Stimulated activated CD4-positive, alpha-beta T cell treated with anti-CD3 and anti-CD28 coated beads, Interleukin-1b, Interleukin-23, amount 100 ng/mL, for 24 hours (primary cell): ENCODE measurements at regions not wholly inside any gene's neighbourhood (a gene's known extent, or its start where the extent isn't known, plus 50 kb on each side); places are given as distances from the start of the nearest gene placed in this dataset.
A peak's percentile ranks its signal among the peaks of the same experiment; 100 is the strongest.
"Not testable (repeated sequence)": the region's sequence is repeated elsewhere in the genome, so short reads cannot be mapped to it uniquely, and the experiment has no call there.

Experiments
- DNase-seq, 4 experiments: peaks; one replicate each; pipeline ENCODE4 v3.0.0-alpha.2; 2020; ENCODE audit warnings: low read depth in 4 of 4, low spot score in 1 of 4

- DNase-seq: no peak
Observed at GRCh38 chr4:108465886-108466500, 154.4 kb upstream of the RPL34 start.

- no peak for DNase-seq
Observed at GRCh38 chr4:108458681-108459080, 161.7 kb upstream of the RPL34 start.

- DNase-seq: no peak
Observed at GRCh38 chr4:108454227-108454626, 166.1 kb upstream of the RPL34 start.

- DNase-seq: no peak
Observed at GRCh38 chr4:108453366-108453765, 167.0 kb upstream of the RPL34 start.

- DNase-seq: no peak
Observed at GRCh38 chr4:108450236-108450898, 170.0 kb upstream of the RPL34 start.

- DNase-seq: no peak
Observed at GRCh38 chr4:108449129-108449528, 171.2 kb upstream of the RPL34 start.

- no peak for DNase-seq
Observed at GRCh38 chr4:108446556-108446955, 173.8 kb upstream of the RPL34 start.

- DNase-seq: no peak
Observed at GRCh38 chr4:108445716-108446115, 174.7 kb upstream of the RPL34 start.

GRCh38 chr4:108443585-108443984 lies 176.8 kb upstream of the RPL34 start:
- no peak for DNase-seq

- peak in 1 of 4 experiments; percentile 17 for DNase-seq
Observed at GRCh38 chr4:108433832-108434231, 186.5 kb upstream of the RPL34 start.

- not testable (repeated sequence) for DNase-seq
Observed at GRCh38 chr4:108433394-108433793, 187.0 kb upstream of the RPL34 start.

GRCh38 chr4:108432418-108432817 lies 188.0 kb upstream of the RPL34 start:
- DNase-seq: no peak

GRCh38 chr4:108431986-108432385 lies 188.4 kb upstream of the RPL34 start:
- no peak for DNase-seq

- no peak for DNase-seq
Observed at GRCh38 chr4:108430921-108431320, 189.5 kb upstream of the RPL34 start.

GRCh38 chr4:108429662-108430061 lies 190.7 kb upstream of the RPL34 start:
- DNase-seq: no peak

GRCh38 chr4:108428923-108429322 lies 191.5 kb upstream of the RPL34 start:
- DNase-seq: no peak

- DNase-seq: no peak
Observed at GRCh38 chr4:108427946-108428485, 192.4 kb upstream of the RPL34 start.

GRCh38 chr4:108426493-108426892 lies 193.9 kb upstream of the RPL34 start:
- DNase-seq: no peak

GRCh38 chr4:108425988-108426387 lies 194.4 kb upstream of the RPL34 start:
- DNase-seq: no peak

- no peak for DNase-seq
Observed at GRCh38 chr4:108417923-108418322, 202.5 kb upstream of the RPL34 start.

GRCh38 chr4:108416831-108417230 lies 203.5 kb upstream of the RPL34 start:
- DNase-seq: no peak

GRCh38 chr4:108415389-108415788 lies 205.0 kb upstream of the RPL34 start:
- DNase-seq: no peak

GRCh38 chr4:108411836-108412235 lies 208.5 kb upstream of the RPL34 start:
- DNase-seq: no peak
